ENCODE measurements at regions not wholly inside any gene's neighbourhood (a gene's known extent, or its start where the extent isn't known, plus 50 kb on each side); places are given as distances from the start of the nearest gene placed in this dataset.

GRCh38 chr12:24042651-24043050 is 93.2 kb upstream of the SOX5 start:
- Histone ChIP-seq H3K27me3 (no peaks in the 10 kb centered on the region), H3K36me3 (ENCODE audit: low read depth, missing control alignments) (no peaks in the 10 kb centered on the region), H3K27ac (no peak overlapping the region), H3K4me1 (no peaks in the 10 kb centered on the region), H3K9me3 (no peaks in the 10 kb centered on the region), H3K4me3 (no peak overlapping the region)
- TF ChIP-seq POLR2A (IDR thresholded peaks at IDR 0.05) (no peak), CTCF (IDR thresholded peaks at IDR 0.05) (no peak)
- no peak for DNase-seq
- intact Hi-C loops (cut with DNase I; ENCODE audit: low total_unique reads): no loop called here

- intact Hi-C loops (cut with DNase I; ENCODE audit: low total_unique reads): no loop called here
- no peaks in the 10 kb centered on the region for H3K27me3 ChIP-seq
- no peak overlapping the region for H3K27ac ChIP-seq
- no peak for DNase-seq
- H3K36me3 ChIP-seq (ENCODE audit: low read depth, missing control alignments): no peaks in the 10 kb centered on the region
- 59 to 72% methylated on average over 1 of the region's 1 CpG for WGBS, 2 donors
- H3K4me1 ChIP-seq: no peaks in the 10 kb centered on the region
- H3K4me3 ChIP-seq: no peak overlapping the region
- TF ChIP-seq CTCF (IDR thresholded peaks at IDR 0.05) (no peak), POLR2A (IDR thresholded peaks at IDR 0.05) (no peak)
- H3K9me3 ChIP-seq: no peaks in the 10 kb centered on the region
Observed at GRCh38 chr12:24039113-24039525, 89.6 kb upstream of the SOX5 start.

DNA sequence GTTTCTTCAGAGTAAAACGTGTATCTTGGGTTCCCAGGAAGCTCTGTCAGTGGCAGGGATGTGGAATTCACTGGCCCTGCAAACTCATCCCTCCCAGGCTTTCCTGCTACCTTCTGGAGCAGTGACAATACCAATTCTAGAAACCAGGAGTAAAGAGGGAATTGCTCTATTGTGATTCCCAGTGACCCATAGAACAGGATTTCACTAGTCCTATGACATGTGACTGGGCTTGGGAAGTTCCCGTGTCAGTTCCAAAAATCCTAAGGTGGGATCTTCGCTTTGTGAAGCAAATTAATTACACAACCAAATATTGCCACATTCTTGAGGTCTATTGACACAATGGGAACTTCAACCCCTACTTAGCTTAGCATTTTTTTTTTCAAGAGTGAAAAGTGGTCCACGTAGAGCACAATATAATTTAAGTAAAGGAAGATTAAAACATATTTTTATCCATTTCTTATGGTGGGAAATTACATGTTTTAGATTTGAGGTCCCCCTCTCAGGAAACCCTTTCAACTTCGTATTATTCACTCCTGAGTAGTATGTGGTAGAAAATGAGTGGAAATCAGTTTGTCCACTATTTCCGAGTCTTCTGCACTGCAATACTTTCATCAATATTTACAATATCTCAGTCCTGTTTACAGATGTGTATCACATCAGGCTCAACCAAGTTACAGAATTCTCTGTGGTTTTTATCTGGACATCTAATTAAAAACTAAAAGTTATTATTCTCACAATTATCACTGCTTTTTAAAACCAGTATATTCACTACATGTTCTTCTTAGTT is 88.9 kb upstream of the SOX5 start:
- H3K27ac ChIP-seq: no peak overlapping the region
- no peaks in the 10 kb centered on the region for H3K27me3 ChIP-seq
- H3K36me3 ChIP-seq (ENCODE audit: low read depth, missing control alignments): no peaks in the 10 kb centered on the region
- 86 to 95% methylated on average over 6 of the region's 6 CpGs for whole genome bisulfite sequencing, 2 donors
- no peaks in the 10 kb centered on the region for H3K4me1 ChIP-seq
- H3K4me3 ChIP-seq: no peak overlapping the region
- no peaks in the 10 kb centered on the region for H3K9me3 ChIP-seq
- intact Hi-C loops (cut with DNase I; ENCODE audit: low total_unique reads): no loop called here
- TF ChIP-seq CTCF (IDR thresholded peaks at IDR 0.05) (no peak), POLR2A (IDR thresholded peaks at IDR 0.05) (no peak)
- DNase-seq: no peak

DNA sequence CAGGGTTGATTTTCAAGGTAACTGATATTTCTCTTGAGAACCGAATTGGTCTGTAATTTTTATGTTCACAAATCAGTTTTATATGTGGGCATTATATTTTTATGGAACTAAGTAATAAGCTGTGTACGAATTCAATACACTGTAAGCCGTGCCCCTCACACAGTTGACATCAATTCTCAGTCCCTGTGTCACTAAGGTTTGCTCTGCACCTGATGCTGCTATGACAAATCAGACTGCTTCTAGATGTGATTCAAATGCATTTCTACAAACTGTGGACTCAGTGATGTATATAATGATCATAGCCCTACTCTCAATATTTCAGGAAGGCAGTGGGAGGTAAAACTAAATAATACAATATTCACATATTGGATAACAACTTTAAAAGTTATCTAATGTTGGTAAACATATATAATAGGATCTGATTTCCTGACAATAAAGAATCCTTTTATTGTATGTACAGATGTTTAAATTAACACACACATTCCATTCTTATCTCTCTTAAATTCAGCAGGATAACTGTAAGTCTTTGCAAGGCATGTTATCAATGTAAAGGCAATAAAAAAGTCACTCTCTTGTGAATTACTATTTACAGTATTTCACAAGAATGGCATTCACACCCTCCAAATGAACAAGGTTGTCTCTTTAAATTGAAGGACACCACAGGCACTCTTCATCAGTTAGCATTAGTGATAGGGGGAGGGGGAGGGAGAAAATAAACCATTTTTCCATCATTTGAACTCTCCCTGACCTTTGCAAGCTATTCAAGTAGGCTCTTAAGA is 87.2 kb upstream of the SOX5 start:
- intact Hi-C loops (cut with DNase I; ENCODE audit: low total_unique reads): no loop called here
- Histone ChIP-seq H3K4me3 (no peak overlapping the region), H3K27ac (no peak overlapping the region), H3K9me3 (no peaks in the 10 kb centered on the region), H3K4me1 (no peaks in the 10 kb centered on the region), H3K27me3 (no peaks in the 10 kb centered on the region), H3K36me3 (ENCODE audit: low read depth, missing control alignments) (no peaks in the 10 kb centered on the region)
- TF ChIP-seq POLR2A (IDR thresholded peaks at IDR 0.05) (no peak), CTCF (IDR thresholded peaks at IDR 0.05) (no peak)
- DNase-seq: no peak
- WGBS, 2 donors: 89 to 92% methylated on average over 3 of the region's 3 CpGs
